ENCODE measurements at regions not wholly inside any gene's neighbourhood (a gene's known extent, or its start where the extent isn't known, plus 50 kb on each side); places are given as distances from the start of the nearest gene placed in this dataset.

DNA sequence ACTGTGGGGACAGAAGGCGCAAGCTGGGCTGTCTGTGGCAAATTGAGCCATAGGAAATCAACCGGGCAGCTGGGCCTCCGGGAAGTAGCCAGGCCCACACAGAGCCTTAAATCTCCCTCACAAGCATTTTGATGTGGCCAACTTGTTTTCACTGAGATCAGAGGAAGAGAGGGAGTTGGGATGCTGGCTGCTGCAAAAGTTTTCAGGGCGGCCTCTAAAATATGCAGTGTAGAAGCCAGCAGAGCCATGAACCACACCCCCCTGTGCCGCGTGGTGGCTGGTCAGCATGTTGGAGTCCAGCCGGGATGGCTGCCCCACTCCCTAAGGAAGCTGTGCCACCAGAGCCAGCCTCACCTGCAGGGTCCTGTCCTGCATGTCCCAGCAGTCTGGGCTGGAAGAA lies 167.4 kb downstream of the CDC5L start:
- 43% methylated on average over 7 of the region's 7 CpGs for WGBS
- TF ChIP-seq POLR2A (IDR thresholded peaks at IDR 0.05) (no peak), EP300 (IDR thresholded peaks at IDR 0.05) (no peak), POLR2AphosphoS5 (IDR thresholded peaks at IDR 0.05) (no peak)
- TF ChIP-seq, protein P1, sequence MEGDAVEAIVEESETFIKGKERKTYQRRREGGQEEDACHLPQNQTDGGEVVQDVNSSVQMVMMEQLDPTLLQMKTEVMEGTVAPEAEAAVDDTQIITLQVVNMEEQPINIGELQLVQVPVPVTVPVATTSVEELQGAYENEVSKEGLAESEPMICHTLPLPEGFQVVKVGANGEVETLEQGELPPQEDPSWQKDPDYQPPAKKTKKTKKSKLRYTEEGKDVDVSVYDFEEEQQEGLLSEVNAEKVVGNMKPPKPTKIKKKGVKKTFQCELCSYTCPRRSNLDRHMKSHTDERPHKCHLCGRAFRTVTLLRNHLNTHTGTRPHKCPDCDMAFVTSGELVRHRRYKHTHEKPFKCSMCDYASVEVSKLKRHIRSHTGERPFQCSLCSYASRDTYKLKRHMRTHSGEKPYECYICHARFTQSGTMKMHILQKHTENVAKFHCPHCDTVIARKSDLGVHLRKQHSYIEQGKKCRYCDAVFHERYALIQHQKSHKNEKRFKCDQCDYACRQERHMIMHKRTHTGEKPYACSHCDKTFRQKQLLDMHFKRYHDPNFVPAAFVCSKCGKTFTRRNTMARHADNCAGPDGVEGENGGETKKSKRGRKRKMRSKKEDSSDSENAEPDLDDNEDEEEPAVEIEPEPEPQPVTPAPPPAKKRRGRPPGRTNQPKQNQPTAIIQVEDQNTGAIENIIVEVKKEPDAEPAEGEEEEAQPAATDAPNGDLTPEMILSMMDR (IDR thresholded peaks at IDR 0.05), result no peak
- peaks cover 4% of the 10 kb centered on the region for H3K4me1 ChIP-seq
- no peaks in the 10 kb centered on the region for H3K9me3 ChIP-seq
- H3K27me3 ChIP-seq, result peaks cover 2% of the 10 kb centered on the region
- no peaks in the 10 kb centered on the region for H3K36me3 ChIP-seq
- H3K27ac ChIP-seq, result no peak overlapping the region
- no peak for DNase-seq (ENCODE audit: low spot score in 2 of 2)
- H3K4me3 ChIP-seq, result no peak overlapping the region

DNA sequence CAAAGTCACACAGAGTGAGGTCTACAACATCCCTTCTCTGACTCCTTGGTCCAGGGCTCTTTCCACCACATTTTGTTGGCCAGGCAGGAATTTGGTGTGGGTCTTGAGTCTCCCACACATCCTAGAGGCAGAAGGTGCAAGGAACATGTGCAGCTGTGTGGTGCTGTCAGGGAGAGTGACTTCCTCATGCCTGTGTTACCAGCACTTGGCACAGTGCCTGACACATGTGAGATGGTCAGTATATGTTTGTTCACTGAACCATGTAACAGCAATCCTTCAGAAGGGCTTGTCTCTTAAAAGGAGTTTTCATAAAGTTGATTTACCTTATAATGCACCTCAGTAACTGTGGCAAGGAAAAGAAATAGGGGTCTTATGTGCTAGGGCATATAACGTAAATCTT lies 168.5 kb downstream of the CDC5L start:
- TF ChIP-seq POLR2A (IDR thresholded peaks at IDR 0.05), result no peak
- no peak for TF ChIP-seq POLR2AphosphoS5 (IDR thresholded peaks at IDR 0.05)
- peaks cover 8% of the 10 kb centered on the region for H3K4me1 ChIP-seq
- no peak for DNase-seq (ENCODE audit: low spot score in 2 of 2)
- peaks cover 5% of the 10 kb centered on the region for H3K27me3 ChIP-seq
- no peaks in the 10 kb centered on the region for H3K9me3 ChIP-seq
- H3K27ac ChIP-seq, result no peak overlapping the region
- H3K36me3 ChIP-seq, result no peaks in the 10 kb centered on the region
- WGBS, result 3% methylated on average over 1 of the region's 1 CpG
- H3K4me3 ChIP-seq, result no peak overlapping the region

DNA sequence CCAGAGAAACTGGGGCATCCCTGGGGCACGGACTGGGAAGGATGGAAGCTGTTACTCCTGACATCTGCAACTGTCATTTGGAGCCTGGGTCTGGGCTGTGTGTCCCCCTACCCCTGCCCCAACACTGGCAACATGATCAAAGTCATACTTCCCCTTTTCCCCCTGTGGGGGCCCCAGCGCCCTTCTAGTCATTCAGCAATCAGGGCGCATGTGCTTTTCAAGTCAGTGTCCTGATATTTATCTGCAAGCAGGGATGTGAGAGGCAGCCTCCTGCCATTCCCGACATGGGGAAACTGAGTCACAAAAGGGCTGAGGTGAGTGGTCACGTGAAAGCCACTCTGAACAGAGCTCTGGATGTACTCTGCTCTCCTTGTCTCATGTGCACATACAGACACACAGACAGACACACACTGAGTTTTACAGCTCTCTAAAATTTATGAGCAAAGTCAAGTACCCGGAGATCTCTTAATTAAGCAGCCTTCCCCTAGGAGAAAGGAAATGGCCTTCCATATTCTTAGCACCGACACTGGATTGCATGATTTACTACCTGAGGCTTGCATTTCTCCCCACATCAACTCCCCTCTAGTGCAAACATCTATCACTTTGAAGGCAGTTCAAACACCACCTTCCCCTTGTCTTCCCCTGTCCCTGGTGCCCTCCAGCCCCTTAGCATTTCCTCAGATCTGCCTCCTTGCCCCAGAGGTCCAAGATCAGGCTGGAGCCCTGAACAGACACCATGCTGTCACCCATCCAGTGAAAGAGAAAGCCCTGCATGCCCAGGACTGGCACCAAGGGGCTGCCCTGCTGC lies 170.7 kb downstream of the CDC5L start:
- Histone ChIP-seq H3K27ac (no peak overlapping the region), H3K4me1 (peaks cover 16% of the 10 kb centered on the region), H3K27me3 (peaks cover 15% of the 10 kb centered on the region), H3K36me3 (no peaks in the 10 kb centered on the region), H3K4me3 (no peak overlapping the region), H3K9me3 (no peaks in the 10 kb centered on the region)
- WGBS, result 67% methylated on average over 6 of the region's 7 CpGs
- TF ChIP-seq POLR2AphosphoS5 (IDR thresholded peaks at IDR 0.05) (no peak), EP300 (IDR thresholded peaks at IDR 0.05) (no peak), POLR2A (IDR thresholded peaks at IDR 0.05) (no peak)
- TF ChIP-seq, protein P1 (IDR thresholded peaks at IDR 0.05), result no peak
- peak in 1 of 2 donors; percentile 52 for DNase-seq (ENCODE audit: low spot score in 2 of 2)

DNA sequence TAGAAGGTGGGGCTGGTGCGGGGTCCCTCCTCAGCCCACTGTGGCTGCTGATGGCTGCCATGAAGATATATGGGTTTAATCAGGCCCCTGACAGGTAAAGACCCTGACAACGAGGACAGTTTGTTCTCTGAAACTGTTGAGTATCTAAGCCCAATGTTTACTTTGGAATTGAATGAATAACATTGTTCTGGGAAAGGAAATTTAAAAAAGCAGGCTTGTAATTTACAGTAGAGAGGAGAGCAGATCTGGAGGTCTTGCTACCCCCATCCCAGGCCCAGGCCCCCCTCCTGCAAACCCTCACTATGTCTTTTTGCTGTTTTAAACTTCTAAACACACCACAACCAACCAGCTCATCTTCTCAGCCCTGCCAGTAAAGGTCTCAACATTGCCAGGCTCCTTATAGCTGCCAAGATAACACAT lies 171.3 kb downstream of the CDC5L start:
- 24% methylated on average over 2 of the region's 2 CpGs for WGBS
- peak in 1 of 2 donors; percentile 13 for DNase-seq (ENCODE audit: low spot score in 2 of 2)
- no peaks in the 10 kb centered on the region for H3K9me3 ChIP-seq
- H3K27me3 ChIP-seq, result peaks cover 15% of the 10 kb centered on the region
- H3K27ac ChIP-seq, result no peak overlapping the region
- no peaks in the 10 kb centered on the region for H3K36me3 ChIP-seq
- TF ChIP-seq, protein P1 (IDR thresholded peaks at IDR 0.05), result no peak
- no peak for TF ChIP-seq POLR2AphosphoS5 (IDR thresholded peaks at IDR 0.05)
- no peak for TF ChIP-seq POLR2A (IDR thresholded peaks at IDR 0.05)
- TF ChIP-seq EP300 (IDR thresholded peaks at IDR 0.05), result no peak
- no peak overlapping the region for H3K4me3 ChIP-seq
- H3K4me1 ChIP-seq, result peaks cover 16% of the 10 kb centered on the region

DNA sequence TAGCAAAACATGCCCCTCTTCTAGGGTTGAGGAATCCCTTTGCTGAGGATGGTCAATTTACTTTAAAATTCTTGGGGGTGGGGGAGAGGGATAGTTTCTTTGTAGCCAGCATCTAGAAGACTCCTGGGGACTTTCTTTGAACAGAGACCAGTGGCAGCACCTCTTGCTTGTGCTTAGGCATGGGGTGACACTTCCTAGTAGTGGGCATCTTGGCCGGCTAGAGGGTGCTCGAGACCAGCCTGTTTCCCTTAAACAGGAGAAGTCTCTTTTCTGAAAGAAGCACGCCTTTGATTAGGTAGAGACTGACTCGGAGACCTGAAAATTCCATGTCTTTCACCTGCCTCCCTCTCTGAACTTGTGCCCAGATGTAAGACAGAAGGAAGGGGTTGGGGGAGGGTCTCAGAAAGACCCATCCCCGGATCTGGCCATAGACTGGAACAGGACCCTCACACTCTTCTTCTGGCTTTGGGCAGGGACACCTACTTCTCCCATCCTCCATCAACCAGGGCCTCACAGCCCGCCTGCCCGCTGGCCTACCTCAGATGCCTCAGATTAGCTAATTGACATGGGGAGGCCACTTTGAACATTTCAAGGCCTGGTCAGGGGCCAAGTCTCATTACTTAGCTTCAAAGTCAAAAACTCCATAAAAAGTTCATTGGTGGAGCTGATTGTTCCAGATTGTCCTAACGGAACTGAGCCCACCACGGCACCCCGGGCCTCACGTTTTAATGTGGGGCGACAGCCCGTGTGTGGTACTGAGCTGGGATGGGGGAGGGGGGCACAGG lies 172.2 kb downstream of the CDC5L start:
- no peak for TF ChIP-seq POLR2AphosphoS5 (IDR thresholded peaks at IDR 0.05)
- no peak overlapping the region for H3K27ac ChIP-seq
- WGBS, result 87% methylated on average over 13 of the region's 13 CpGs

DNA sequence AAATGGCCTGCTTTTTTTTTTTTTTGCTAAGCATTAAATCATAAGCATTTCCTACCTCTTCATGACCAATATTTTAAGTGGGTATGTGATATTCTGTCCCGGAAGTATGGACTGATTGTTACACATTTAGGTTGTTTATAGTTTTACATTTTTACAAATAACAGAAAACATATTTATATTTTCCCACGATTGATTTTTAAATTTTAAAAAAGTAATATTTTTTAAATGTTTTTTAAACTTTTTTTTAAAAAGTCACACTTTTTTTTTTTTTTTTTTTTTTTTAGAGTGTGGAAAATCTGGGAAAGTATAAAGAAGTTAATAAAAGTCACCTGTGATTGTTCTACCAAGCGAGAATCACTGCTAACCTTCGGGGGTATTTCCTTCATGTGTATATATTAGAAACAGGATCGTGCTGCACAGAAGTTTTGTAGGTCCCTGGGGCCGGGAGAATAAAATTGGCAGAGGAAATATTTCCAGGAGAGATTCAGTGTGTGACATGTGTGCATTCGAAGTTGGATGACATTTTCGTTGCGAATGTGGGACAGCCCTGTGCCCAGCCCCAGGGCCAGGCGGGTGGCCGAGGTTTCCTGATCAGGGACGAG lies 173.1 kb downstream of the CDC5L start:
- Histone ChIP-seq H3K36me3 (no peaks in the 10 kb centered on the region), H3K27ac (no peak overlapping the region), H3K4me1 (peaks cover 16% of the 10 kb centered on the region), H3K4me3 (peak overlapping the region; percentile 29), H3K27me3 (peaks cover 15% of the 10 kb centered on the region), H3K9me3 (no peaks in the 10 kb centered on the region)
- no peak for DNase-seq (ENCODE audit: low spot score in 2 of 2)
- TF ChIP-seq, protein P1 (IDR thresholded peaks at IDR 0.05), result no peak
- WGBS, result 39% methylated on average over 9 of the region's 12 CpGs

More for the DNA sequence above, 172.2 kb downstream of the CDC5L start:
- H3K36me3 ChIP-seq, result no peaks in the 10 kb centered on the region
- H3K27me3 ChIP-seq, result peaks cover 15% of the 10 kb centered on the region
- DNase-seq (ENCODE audit: low spot score in 2 of 2), result peak in 1 of 2 donors; percentile 69
- no peaks in the 10 kb centered on the region for H3K9me3 ChIP-seq
- H3K4me3 ChIP-seq, result no peak overlapping the region
- peaks cover 16% of the 10 kb centered on the region for H3K4me1 ChIP-seq

All from suprapubic skin (tissue), 4 donors.